ENCODE measurements at regions not wholly inside any gene's neighbourhood (a gene's known extent, or its start where the extent isn't known, plus 50 kb on each side); places are given as distances from the start of the nearest gene placed in this dataset.

GRCh38 chr1:101479945-101480344, 243.1 kb downstream of the S1PR1 start:
- no peak for TF ChIP-seq POLR2A (IDR thresholded peaks at IDR 0.05; ENCODE audit: low read depth, low read length)
- TF ChIP-seq, protein P1, sequence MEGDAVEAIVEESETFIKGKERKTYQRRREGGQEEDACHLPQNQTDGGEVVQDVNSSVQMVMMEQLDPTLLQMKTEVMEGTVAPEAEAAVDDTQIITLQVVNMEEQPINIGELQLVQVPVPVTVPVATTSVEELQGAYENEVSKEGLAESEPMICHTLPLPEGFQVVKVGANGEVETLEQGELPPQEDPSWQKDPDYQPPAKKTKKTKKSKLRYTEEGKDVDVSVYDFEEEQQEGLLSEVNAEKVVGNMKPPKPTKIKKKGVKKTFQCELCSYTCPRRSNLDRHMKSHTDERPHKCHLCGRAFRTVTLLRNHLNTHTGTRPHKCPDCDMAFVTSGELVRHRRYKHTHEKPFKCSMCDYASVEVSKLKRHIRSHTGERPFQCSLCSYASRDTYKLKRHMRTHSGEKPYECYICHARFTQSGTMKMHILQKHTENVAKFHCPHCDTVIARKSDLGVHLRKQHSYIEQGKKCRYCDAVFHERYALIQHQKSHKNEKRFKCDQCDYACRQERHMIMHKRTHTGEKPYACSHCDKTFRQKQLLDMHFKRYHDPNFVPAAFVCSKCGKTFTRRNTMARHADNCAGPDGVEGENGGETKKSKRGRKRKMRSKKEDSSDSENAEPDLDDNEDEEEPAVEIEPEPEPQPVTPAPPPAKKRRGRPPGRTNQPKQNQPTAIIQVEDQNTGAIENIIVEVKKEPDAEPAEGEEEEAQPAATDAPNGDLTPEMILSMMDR (IDR thresholded peaks at IDR 0.05; ENCODE audit: extremely low read depth in 1 of 2, insufficient read depth in 1 of 2, low read depth in 1 of 2, low read length in 2 of 2) = no peak
- no peak for TF ChIP-seq JUN (IDR thresholded peaks at IDR 0.05; ENCODE audit: borderline replicate concordance, insufficient read depth, insufficient read length, low read depth)
- no peak for TF ChIP-seq POLR2AphosphoS5 (IDR thresholded peaks at IDR 0.05; ENCODE audit: insufficient read depth, low read depth, low read length)
